Muscle of leg (tissue), 3 donors: ENCODE measurements at regions not wholly inside any gene's neighbourhood (a gene's known extent, or its start where the extent isn't known, plus 50 kb on each side); places are given as distances from the start of the nearest gene placed in this dataset.

Source experiments
- DNase-seq: peaks from one replicate; pipeline ENCODE4 v3.0.0; 2013
- H3K27ac ChIP-seq: one replicate; pipeline ENCODE4 v1.5.1; 2013; ENCODE audit warnings: mild to moderate bottlenecking, low read length, control low read depth
- H3K27me3 ChIP-seq: one replicate; pipeline ENCODE4 v1.6.1; 2013; ENCODE audit warnings: low read length; ENCODE audit not compliant: control insufficient read depth, insufficient read depth
- H3K36me3 ChIP-seq: one replicate; pipeline ENCODE4 v1.6.1; 2013; ENCODE audit warnings: low read length; ENCODE audit not compliant: control insufficient read depth, insufficient read depth
- H3K4me1 ChIP-seq: one replicate; pipeline ENCODE4 v1.6.1; 2013; ENCODE audit warnings: low read length; ENCODE audit not compliant: control insufficient read depth, insufficient read depth
- H3K4me3 ChIP-seq: one replicate; pipeline ENCODE4 v1.5.1; 2013; ENCODE audit warnings: low read length, control low read depth
- H3K9me3 ChIP-seq: replicated peaks from 2 replicates; pipeline ENCODE4 v1.6.1; 2013; ENCODE audit warnings: low read depth, low read length; ENCODE audit not compliant: control insufficient read depth
- WGBS: methylation state at CpG from one replicate; pipeline ENCODE4 v1.1.5; 2013; ENCODE audit warnings: missing lambda C conversion rate; ENCODE audit not compliant: insufficient coverage; 5-methylcytosine and 5-hydroxymethylcytosine counted together

DNA sequence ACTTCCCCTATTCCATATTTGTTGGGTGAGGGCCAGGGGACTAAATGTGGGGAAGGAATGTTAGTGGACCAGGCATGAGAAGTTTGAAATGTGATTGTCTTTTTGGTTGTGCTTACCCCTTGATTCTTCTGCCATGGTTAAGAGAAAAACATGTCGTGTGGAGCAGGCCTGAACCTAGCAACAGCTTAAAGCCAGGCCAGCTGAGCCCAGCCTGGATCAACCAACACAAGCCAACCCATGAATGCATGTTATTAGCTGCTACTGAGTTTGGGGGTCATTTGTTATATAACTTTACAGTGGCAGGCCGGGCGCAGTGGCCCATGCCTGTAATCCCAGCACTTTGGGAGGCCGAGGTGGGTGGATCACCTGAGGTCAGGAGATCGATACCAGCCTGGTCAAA, 52.4 kb upstream of the TRIO start:
- H3K36me3 ChIP-seq: no peaks in the 10 kb centered on the region
- peaks cover 2% of the 10 kb centered on the region for H3K9me3 ChIP-seq
- H3K27me3 ChIP-seq: peaks cover 3% of the 10 kb centered on the region
- WGBS: 100% methylated on average over 3 of the region's 5 CpGs
- no peaks in the 10 kb centered on the region for H3K4me1 ChIP-seq
- H3K27ac ChIP-seq: no peak overlapping the region
- no peak overlapping the region for H3K4me3 ChIP-seq
- DNase-seq: no peak

DNA sequence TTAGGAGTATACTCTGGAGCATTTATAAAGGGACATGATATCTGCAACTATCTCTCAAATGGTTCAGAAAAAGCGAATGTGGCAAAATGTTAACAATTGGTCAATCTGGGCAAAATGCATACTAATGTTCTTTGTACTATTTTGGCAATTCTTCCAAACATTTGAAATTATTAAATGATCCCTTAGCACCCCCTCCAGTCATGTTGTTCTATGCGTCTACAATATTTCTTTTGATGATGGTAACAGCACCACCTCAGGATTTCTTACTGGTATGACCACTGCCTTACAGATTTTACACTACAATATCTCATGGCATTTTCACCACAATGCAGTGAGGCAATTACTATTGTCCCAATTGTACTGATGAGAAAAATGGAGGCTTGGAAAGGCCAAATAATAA, 52.9 kb upstream of the TRIO start:
- no CpG with 5 or more reads among the region's 2 CpGs for WGBS
- H3K4me3 ChIP-seq: no peak overlapping the region
- peaks cover 3% of the 10 kb centered on the region for H3K27me3 ChIP-seq
- H3K36me3 ChIP-seq: no peaks in the 10 kb centered on the region
- no peak for DNase-seq
- no peak overlapping the region for H3K27ac ChIP-seq
- H3K4me1 ChIP-seq: no peaks in the 10 kb centered on the region
- peaks cover 2% of the 10 kb centered on the region for H3K9me3 ChIP-seq

- Histone ChIP-seq H3K4me1 (no peaks in the 10 kb centered on the region), H3K4me3 (no peak overlapping the region), H3K27ac (no peak overlapping the region), H3K27me3 (no peaks in the 10 kb centered on the region), H3K9me3 (peaks cover 2% of the 10 kb centered on the region), H3K36me3 (no peaks in the 10 kb centered on the region)
- WGBS: no CpG with 5 or more reads among the region's 2 CpGs
- DNase-seq: no peak
These were observed 53.9 kb upstream of the TRIO start for GRCh38 chr5:14089198-14089597.

- H3K4me1 ChIP-seq: no peaks in the 10 kb centered on the region
- H3K36me3 ChIP-seq: no peaks in the 10 kb centered on the region
- H3K4me3 ChIP-seq: no peak overlapping the region
- WGBS: 33% methylated on average over 1 of the region's 2 CpGs
- no peaks in the 10 kb centered on the region for H3K27me3 ChIP-seq
- no peak overlapping the region for H3K27ac ChIP-seq
- peaks cover 2% of the 10 kb centered on the region for H3K9me3 ChIP-seq
- DNase-seq: no peak
These were observed 56.9 kb upstream of the TRIO start for GRCh38 chr5:14086261-14086660.

DNA sequence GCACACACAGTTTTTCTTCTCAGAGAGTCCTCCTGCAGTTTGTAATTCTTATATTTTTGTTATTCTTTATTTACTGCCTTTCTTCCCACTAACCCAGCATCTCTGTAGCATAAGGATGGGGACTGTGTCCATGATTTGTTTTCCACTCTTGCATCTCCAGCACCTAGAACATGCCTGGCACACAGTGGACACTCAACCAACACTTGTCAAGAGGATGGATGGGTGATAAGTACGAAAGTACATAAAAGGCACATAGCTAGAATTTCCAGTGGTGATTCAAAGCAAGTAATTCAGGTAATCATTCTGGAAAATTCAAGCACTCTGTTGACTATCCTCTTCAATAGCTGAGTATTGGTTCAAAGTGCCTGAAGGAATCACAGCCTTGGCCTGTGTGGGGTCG, 60.2 kb upstream of the TRIO start:
- Histone ChIP-seq H3K4me1 (no peaks in the 10 kb centered on the region), H3K27ac (no peak overlapping the region), H3K9me3 (no peaks in the 10 kb centered on the region), H3K36me3 (no peaks in the 10 kb centered on the region), H3K4me3 (no peak overlapping the region), H3K27me3 (no peaks in the 10 kb centered on the region)
- no peak for DNase-seq
- WGBS: 100% methylated on average over 1 of the region's 2 CpGs

GRCh38 chr5:14082523-14082922, 60.6 kb upstream of the TRIO start:
- no peaks in the 10 kb centered on the region for H3K36me3 ChIP-seq
- H3K27ac ChIP-seq: no peak overlapping the region
- H3K4me3 ChIP-seq: no peak overlapping the region
- WGBS: 70% methylated on average over 2 of the region's 4 CpGs
- H3K4me1 ChIP-seq: no peaks in the 10 kb centered on the region
- no peak for DNase-seq
- no peaks in the 10 kb centered on the region for H3K27me3 ChIP-seq
- no peaks in the 10 kb centered on the region for H3K9me3 ChIP-seq

DNA sequence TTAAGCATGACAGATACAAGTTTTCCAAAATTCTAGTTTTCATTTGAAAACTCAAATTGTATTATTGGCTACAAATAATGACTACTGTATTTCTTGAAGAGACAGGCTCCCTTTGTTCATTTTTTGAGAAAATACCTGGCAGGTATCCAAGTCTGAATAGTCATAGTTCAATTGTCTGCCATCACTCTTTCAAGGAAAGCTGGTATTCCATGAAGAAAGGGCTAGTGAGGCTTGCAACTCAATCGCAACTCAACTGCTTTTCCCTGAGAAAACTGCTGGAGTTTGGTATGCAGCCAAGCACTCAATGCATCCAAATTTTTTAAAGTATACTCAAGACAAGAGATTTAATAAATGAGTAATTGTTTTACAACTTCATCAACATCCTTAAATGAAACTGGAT, 61.4 kb upstream of the TRIO start:
- Histone ChIP-seq H3K4me1 (no peaks in the 10 kb centered on the region), H3K27ac (no peak overlapping the region), H3K27me3 (no peaks in the 10 kb centered on the region), H3K4me3 (no peak overlapping the region), H3K9me3 (no peaks in the 10 kb centered on the region), H3K36me3 (no peaks in the 10 kb centered on the region)
- no CpG with 5 or more reads among the region's 1 CpG for WGBS
- DNase-seq: peak; percentile 13

- DNase-seq: no peak
- WGBS: no CpG with 5 or more reads among the region's 3 CpGs
- H3K4me3 ChIP-seq: no peak overlapping the region
These were observed 64.4 kb upstream of the TRIO start for GRCh38 chr5:14078716-14079115.

DNA sequence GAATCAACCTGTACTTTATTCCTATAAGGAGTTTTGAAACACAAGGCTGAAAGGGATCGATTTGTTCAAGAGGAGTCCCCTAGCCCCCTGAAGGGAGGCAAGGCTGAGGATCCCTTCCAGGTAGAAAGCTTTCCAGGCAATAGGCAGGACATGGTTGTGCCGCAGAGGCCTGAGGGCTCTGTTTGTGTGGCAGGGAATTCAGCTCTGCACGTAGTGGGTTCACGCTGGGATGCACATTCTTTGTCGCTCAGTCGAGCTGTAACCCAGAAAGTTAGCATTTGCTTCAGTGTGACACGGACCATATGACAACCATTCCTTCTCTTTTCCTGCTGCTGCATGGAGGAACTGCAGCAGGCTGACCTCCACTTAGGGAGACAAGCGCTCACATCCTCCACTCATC, 65.6 kb upstream of the TRIO start:
- Histone ChIP-seq H3K36me3 (no peaks in the 10 kb centered on the region), H3K9me3 (no peaks in the 10 kb centered on the region), H3K4me3 (no peak overlapping the region), H3K27ac (no peak overlapping the region), H3K27me3 (no peaks in the 10 kb centered on the region), H3K4me1 (no peaks in the 10 kb centered on the region)
- no peak for DNase-seq
- WGBS: 87% methylated on average over 6 of the region's 8 CpGs

More at GRCh38 chr5:14078716-14079115, 64.4 kb upstream of the TRIO start:
- Histone ChIP-seq H3K27me3 (no peaks in the 10 kb centered on the region), H3K4me1 (no peaks in the 10 kb centered on the region), H3K9me3 (no peaks in the 10 kb centered on the region), H3K36me3 (no peaks in the 10 kb centered on the region), H3K27ac (no peak overlapping the region)

GRCh38 chr5:14076561-14076960, 66.6 kb upstream of the TRIO start:
- no peaks in the 10 kb centered on the region for H3K36me3 ChIP-seq
- no peak overlapping the region for H3K27ac ChIP-seq

DNA sequence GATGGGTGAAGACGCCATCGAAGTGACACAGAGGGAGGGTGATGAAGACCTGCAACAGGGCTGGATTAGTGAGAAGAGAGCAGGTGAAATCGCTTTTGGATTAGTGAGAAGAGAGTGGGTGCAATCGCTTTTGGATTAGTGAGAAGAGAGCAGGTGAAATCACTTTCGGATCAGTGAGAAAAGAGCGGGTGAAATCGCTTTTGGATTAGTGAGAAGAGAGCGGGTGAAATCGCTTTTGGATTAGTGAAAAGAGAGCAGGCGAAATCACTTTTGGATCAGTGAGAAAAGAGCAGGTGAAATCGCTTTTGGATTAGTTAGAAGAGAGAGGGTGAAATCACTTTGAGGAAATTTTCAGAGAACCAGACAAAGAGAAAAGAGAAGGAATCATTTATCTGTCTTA, 67.2 kb upstream of the TRIO start:
- Histone ChIP-seq H3K36me3 (no peaks in the 10 kb centered on the region), H3K27ac (no peak overlapping the region), H3K27me3 (no peaks in the 10 kb centered on the region), H3K4me3 (no peak overlapping the region), H3K9me3 (no peaks in the 10 kb centered on the region), H3K4me1 (no peaks in the 10 kb centered on the region)
- whole genome bisulfite sequencing: 85% methylated on average over 9 of the region's 11 CpGs
- DNase-seq: no peak

More at GRCh38 chr5:14076561-14076960, 66.6 kb upstream of the TRIO start:
- no peaks in the 10 kb centered on the region for H3K27me3 ChIP-seq
- WGBS: no CpG with 5 or more reads among the region's 7 CpGs
- no peak overlapping the region for H3K4me3 ChIP-seq
- DNase-seq: no peak
- H3K4me1 ChIP-seq: no peaks in the 10 kb centered on the region
- no peaks in the 10 kb centered on the region for H3K9me3 ChIP-seq
